Stimulated activated CD8-positive, alpha-beta memory T cell treated with anti-CD3 and anti-CD28 coated beads, Interleukin-2, amount 100 ng/mL, for 48 hours (primary cell): ENCODE measurements at regions not wholly inside any gene's neighbourhood (a gene's known extent, or its start where the extent isn't known, plus 50 kb on each side); places are given as distances from the start of the nearest gene placed in this dataset.
"Not testable (repeated sequence)": the region's sequence is repeated elsewhere in the genome, so short reads cannot be mapped to it uniquely, and the experiment has no call there.

Experiments used
- DNase-seq, 2 donors: peaks; one replicate each; pipeline ENCODE4 v3.0.0-alpha.2; 2020; ENCODE audit warnings: low read depth in 2 of 2

- no peak for DNase-seq
Observed at GRCh38 chr1:30159015-30159414, 564.4 kb downstream of the MATN1 start.

- DNase-seq, result not testable (repeated sequence)
Observed at GRCh38 chr1:30155698-30156097, 567.7 kb downstream of the MATN1 start.

DNA sequence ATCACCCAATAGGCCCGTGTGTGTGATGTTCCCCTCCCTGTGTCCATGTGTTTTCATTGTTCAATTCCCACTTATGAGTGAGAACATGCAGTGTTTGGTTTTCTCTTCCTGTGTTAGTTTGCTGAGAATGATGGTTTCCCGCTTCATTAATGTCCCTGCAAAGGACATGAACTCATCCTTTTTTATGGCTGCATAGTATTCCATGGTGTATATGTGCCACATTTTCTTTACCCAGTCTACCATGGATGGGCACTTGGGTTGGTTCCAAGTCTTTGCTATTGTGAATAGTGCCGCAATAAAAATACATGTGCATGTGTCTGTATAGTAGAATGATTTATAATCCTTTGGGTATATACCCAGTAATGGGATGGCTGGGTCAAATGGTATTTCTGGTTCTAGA lies 568.1 kb downstream of the MATN1 start:
- not testable (repeated sequence) for DNase-seq

DNA sequence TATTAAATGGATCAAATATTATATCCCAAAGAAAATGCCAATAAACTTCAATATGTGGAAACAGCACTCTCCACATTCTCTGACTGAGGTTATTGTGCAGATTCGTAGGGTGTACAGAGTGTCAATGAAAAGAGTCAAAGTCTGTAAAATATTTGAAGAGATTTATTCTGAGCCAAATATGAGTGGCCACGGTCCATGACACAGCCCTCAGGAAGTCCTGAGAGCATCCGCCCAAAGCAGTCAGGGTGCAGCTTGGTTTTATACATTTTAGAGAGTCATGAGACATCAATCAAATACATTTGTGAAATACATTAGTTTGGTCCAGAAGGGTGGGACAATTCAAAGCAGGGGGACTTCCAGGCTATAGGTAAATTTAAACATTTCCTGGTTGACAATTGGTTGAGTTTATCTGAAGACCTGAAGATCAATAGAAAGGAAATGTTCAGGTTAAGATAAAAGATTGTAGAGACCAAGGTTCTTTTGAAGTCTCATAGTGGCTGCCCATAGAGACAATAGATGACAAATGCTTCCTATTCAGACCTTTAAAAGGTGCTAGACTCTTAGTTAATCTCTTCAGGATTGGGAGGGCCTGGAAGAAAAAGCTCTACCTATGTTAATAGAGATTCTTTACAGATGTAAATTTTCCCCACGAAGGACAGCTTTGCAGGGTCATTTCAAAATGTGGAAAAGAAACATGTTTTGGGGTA lies 569.5 kb downstream of the MATN1 start:
- no peak for DNase-seq

GRCh38 chr1:30151826-30152225 lies 571.6 kb downstream of the MATN1 start:
- DNase-seq, result no peak

DNA sequence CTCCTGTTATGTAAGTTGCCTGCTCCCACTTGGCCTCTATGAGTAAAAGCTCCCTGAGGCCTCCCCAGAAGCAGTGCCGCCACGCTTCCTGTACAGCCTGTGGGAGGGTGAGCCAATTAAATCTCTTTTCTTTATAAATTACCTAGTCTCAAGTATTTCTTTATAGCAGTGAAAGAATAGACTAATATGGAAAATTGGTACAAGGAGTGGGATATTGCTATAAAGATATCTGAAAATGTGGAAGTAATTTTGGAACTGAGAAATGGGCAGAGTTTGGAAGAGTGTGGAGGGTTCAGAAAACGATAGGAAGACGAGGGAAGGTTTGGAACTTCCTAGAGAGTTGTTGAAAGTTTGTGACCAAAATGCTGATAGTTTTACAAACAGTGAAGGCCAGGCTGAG lies 572.3 kb downstream of the MATN1 start:
- DNase-seq, result no peak

GRCh38 chr1:30149226-30149625 lies 574.2 kb downstream of the MATN1 start:
- DNase-seq, result no peak

DNA sequence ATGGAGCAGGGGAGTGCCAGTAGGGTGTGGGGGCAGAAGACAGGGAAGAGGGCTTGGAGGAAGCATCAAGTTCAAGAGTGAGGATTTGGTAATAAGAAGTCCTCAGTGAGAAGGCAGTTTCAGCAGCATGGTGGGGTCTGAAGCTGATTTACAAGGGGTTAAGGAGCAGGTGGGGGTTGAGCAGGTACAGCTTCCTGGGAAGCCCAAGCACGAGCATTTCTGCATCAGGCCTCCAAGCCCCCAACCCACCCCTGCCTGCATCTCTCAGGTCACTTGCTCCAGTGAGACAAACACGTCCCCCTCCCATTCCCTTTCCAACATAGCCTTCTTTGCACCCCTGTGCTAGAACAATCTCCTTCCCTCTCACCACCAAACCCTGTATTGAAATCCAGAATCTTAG lies 574.7 kb downstream of the MATN1 start:
- no peak for DNase-seq

GRCh38 chr1:30147188-30147587 lies 576.2 kb downstream of the MATN1 start:
- no peak for DNase-seq

DNA sequence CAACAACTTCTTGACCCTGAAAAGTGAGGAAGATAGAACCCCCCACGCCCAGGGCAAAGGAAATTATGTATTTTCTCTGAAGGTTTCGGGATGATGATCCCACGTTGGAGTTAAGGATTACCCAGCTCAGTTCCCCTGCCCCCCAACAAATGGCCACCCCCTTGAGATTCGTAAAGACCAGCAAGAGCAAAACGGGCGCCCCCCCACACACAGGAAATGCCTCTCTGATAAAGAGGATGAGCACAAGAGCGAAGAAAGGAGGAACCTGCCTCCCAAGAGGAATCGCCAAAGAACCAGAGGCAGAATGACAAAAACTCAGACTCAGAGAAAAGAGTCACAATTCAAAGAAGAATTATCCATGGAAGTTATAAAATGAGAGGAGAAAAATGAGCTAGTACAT lies 576.9 kb downstream of the MATN1 start:
- DNase-seq, result no peak

DNA sequence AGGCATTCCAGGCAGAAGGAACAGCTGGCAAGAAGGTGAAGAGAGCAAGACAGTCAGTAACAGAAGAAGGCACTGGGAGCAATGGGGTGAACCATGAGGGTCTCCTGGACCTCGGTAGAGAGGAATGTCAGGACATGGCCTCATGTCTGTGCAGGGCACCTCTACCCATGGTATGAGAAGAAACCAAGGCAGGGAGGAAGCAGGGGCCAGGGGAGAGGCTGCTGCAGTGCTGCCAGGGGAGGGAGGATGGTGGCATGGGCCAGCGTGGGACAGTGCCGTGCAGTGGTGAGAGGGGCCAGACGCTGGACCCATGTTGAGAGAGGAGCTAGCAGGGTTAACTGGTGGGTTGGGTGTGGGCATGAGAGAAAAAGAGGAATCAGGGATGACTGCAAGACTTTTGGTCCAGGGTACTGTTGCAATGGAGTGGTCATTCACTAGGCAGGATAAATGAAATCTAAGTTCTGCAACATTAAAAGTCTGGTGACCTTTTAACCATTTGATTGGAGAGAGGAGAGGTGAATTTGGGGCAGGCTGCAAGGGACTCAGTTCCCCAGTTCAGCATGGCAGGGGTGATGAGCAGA lies 577.6 kb downstream of the MATN1 start:
- no peak for DNase-seq

- DNase-seq, result no peak
Observed at GRCh38 chr1:30144831-30145230, 578.6 kb downstream of the MATN1 start.

DNA sequence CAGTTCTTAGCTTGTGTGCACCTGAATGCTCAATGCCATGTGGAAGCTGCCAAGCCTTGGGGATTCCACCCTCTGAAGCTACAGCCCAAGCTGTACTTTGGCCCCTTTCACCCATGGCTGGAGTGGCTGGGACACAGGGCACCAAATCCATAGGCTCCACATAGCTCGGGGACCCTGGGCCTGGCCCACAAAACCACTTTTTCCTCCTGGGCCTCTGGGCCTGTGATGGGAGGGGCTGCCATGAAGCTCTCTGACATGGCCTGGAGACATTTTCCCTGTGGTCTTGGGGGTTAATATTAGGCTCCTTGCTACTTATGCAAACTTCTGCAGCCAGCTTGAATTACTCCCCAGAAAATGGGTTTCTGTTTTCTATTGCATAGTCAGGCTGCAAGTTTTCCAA lies 579.9 kb downstream of the MATN1 start:
- no peak for DNase-seq

- no peak for DNase-seq
Observed at GRCh38 chr1:30140566-30140965, 582.8 kb downstream of the MATN1 start.

GRCh38 chr1:30138891-30139290 lies 584.5 kb downstream of the MATN1 start:
- no peak for DNase-seq

DNA sequence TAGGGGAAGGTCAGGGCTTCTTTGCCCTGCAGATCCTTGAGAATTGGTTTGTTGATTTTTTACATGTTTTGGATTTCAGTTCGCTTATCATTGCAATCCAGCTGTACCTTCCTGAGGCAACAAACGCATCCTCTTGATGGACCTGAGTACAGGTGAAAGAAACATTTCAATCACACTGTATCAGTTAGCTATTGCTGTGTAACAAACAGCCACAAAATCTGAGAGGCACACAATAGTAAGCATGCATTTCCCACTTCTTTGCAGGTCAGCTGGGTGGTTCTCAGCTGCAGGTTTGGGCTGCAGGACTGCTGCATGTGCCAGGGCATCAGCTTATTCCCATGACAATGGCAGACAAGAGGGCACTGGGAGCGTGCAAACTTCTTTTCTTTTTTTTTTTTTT lies 586.4 kb downstream of the MATN1 start:
- DNase-seq, result no peak

DNA sequence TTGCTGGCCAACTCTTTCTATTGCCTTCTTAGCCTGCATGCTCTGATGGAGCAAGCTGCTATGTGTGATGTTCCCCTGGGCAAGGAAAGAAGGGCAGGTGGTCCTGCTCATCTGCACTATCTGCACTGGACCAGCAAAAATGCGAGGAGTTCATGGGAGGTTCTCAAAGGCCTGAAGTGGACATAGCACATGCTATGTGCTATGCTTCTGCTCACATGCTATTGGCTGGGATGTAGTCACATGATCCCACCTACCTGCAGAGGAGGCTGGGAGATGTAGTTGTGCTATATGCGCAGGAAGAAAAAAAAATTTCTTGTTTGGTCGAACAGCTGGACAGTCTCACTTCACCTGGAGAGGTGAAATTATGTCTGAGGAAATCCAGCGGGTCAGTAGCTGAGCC lies 587.7 kb downstream of the MATN1 start:
- DNase-seq, result no peak

DNA sequence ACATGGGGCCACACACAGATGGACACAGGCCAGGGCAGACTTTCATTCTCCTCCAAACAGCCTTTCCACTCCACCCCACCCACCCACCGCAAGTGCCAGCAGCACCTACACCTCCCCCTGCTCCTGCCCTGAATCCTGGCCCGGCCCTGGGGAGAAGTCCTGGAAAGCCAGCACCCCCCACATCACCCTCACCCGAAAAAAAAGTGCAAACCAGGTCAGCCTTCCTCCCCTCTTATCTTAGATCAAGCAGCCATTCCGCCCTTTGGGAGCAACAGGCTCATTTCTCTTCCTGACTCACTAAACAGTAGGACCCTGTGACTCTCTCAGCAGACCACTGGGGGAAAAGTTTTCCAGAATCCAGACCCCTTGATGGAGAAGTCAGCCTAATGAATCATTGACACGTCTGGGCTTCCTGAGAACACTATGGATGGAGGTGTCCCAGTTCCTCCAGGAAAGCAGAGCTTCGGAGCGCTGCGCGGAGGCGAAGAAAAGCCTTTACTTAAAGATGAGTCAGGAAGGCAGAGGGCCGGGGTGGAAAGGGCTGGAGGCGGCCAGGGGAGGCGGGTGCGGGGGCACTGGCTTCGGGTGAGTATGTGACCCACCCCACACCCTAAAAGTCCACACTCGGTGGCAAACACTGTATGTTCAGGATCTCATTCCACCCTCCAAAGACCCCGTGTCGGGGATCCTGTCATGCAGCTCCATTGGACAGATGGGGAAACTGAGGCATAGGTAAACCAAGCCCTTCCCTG lies 588.7 kb downstream of the MATN1 start:
- DNase-seq, result no peak

DNA sequence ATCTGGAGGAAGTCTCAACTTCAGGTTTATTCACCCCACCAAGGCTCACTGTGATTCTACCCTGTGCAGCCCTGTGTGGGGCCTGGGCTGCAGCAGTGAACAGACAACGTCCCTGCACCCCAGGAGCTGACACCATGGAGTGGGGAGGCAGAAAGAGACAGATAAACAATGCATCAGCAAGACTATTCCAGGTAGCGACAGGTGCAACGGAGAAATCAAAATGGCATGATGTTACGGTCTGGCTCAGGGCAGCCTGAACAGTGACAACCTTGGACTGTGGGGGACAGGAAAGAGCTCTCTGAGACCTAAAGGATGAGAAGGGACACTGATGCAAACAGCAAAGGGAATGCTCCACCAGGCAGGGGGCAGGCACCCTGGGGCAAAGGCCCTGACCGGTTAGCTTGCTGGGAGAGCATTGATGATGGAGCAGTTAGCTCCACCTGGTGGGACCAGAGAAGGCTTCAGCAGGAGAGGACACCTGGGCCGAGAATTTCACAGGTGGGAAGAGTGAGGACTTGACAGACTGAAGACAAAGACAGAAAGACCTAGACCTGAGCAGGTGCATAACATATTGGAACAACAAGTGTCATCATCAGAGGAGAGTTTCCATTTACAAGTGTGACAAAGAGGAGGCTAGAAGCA lies 589.9 kb downstream of the MATN1 start:
- no peak for DNase-seq

- DNase-seq, result no peak
Observed at GRCh38 chr1:30132602-30133286, 590.6 kb downstream of the MATN1 start.

DNA sequence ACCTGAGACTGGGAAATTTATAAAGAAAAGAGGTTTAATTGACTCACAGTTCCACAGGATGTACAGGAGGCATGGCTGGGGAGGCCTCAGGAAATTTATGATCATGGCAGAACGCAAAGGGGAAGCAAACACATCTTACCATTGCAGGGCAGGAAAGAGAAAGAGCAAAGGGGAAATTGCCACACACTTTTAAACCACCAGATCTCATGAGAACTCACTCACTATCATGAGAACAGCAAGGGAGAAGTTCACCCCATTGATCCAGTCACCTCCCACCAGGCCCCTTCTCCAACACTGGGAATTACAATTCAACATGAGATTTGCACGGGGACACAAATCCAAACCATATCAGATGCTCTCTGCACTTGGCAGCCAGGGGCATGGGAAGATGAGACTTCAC lies 592.8 kb downstream of the MATN1 start:
- DNase-seq, result not testable (repeated sequence)

- DNase-seq, result no peak
Observed at GRCh38 chr1:30130099-30130498, 593.3 kb downstream of the MATN1 start.
